Retinal pigment epithelial cell (primary cell): ENCODE measurements at regions not wholly inside any gene's neighbourhood (a gene's known extent, or its start where the extent isn't known, plus 50 kb on each side); places are given as distances from the start of the nearest gene placed in this dataset.
"Not testable (repeated sequence)": the region's sequence is repeated elsewhere in the genome, so short reads cannot be mapped to it uniquely, and the experiment has no call there.

ENCODE experiments used
- DNase-seq: peaks from one replicate; pipeline ENCODE4 v3.0.0-alpha.2; 2010; ENCODE audit warnings: low read depth
- H3K4me3 ChIP-seq: 2 replicates; pipeline ENCODE4 v1.5.1; 2011; ENCODE audit warnings: mild to moderate bottlenecking, low read length, control low read depth, moderate library complexity
- TF ChIP-seq, protein P1 (sequence below): conservative IDR thresholded peaks from 2 replicates; pipeline ENCODE4 v1.5.1; 2011; ENCODE audit warnings: low read depth, low read length, control low read depth, inconsistent platforms

- TF ChIP-seq, protein P1, sequence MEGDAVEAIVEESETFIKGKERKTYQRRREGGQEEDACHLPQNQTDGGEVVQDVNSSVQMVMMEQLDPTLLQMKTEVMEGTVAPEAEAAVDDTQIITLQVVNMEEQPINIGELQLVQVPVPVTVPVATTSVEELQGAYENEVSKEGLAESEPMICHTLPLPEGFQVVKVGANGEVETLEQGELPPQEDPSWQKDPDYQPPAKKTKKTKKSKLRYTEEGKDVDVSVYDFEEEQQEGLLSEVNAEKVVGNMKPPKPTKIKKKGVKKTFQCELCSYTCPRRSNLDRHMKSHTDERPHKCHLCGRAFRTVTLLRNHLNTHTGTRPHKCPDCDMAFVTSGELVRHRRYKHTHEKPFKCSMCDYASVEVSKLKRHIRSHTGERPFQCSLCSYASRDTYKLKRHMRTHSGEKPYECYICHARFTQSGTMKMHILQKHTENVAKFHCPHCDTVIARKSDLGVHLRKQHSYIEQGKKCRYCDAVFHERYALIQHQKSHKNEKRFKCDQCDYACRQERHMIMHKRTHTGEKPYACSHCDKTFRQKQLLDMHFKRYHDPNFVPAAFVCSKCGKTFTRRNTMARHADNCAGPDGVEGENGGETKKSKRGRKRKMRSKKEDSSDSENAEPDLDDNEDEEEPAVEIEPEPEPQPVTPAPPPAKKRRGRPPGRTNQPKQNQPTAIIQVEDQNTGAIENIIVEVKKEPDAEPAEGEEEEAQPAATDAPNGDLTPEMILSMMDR, result no peak
- no peak for DNase-seq
- no peak overlapping the region for H3K4me3 ChIP-seq
Measured at GRCh38 chr18:52150050-52150449, 189.9 kb upstream of the DCC start.

- TF ChIP-seq, protein P1, result no peak
- DNase-seq, result no peak
- no peak overlapping the region for H3K4me3 ChIP-seq
Measured at GRCh38 chr18:52152036-52152435, 188.0 kb upstream of the DCC start.

- no peak overlapping the region for H3K4me3 ChIP-seq
- DNase-seq, result no peak
- TF ChIP-seq, protein P1, result no peak
Measured at GRCh38 chr18:52156166-52156565, 183.8 kb upstream of the DCC start.

GRCh38 chr18:52160636-52161035, 179.4 kb upstream of the DCC start:
- DNase-seq, result peak; percentile 87
- TF ChIP-seq, protein P1, result no peak
- no peak overlapping the region for H3K4me3 ChIP-seq

- TF ChIP-seq, protein P1, result no peak
- DNase-seq, result no peak
Measured at GRCh38 chr18:52163478-52163877, 176.5 kb upstream of the DCC start.

DNA sequence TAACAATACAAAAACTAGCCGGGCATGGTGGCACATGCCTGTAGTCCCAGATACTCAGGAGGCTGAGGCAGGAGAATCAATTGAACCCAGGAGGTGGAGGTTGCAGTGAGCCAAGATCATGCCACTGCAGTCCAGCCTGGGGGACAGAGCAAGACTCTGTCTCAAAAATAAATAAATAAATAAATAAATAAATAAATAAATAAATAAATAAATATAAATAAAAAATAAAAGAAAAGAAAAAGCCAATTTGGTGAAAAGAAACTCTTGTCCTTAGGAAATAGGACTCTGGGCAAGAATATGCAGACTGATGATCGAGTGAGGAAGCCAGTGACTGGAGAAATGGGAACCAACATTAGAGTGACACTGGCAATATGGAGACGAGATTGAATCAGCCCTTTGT, 171.9 kb upstream of the DCC start:
- DNase-seq, H3K4me3 ChIP-seq: not testable (repeated sequence)

More at GRCh38 chr18:52163478-52163877, 176.5 kb upstream of the DCC start:
- H3K4me3 ChIP-seq, result no peak overlapping the region

- TF ChIP-seq, protein P1, result no peak
- DNase-seq, result no peak
- no peak overlapping the region for H3K4me3 ChIP-seq
Measured at GRCh38 chr18:52174220-52174619, 165.8 kb upstream of the DCC start.

GRCh38 chr18:52175406-52175805, 164.6 kb upstream of the DCC start:
- TF ChIP-seq, protein P1, result no peak
- DNase-seq, result no peak
- H3K4me3 ChIP-seq, result no peak overlapping the region
